PC-9 (cell line): ENCODE measurements at regions not wholly inside any gene's neighbourhood (a gene's known extent, or its start where the extent isn't known, plus 50 kb on each side); places are given as distances from the start of the nearest gene placed in this dataset.

Source experiments
- BruUV-seq: library from RNA; stranded (reverse); fragments of 400-500 nt; replicated peaks from 2 replicates; lab custom pipeline; 2021; lab: Mats Ljungman, UMichigan
- CTCF ChIA-PET: fragments of 300-600 bp; sonication (Branson Sonifier 250); formaldehyde crosslinking; loops from one replicate; lab custom pipeline; 2022; ENCODE audit warnings: antibody characterized with exemption; lab: Charles Lee
- POLR2A ChIA-PET: fragments of 300-600 bp; sonication (Branson Sonifier 250); formaldehyde crosslinking; loops from one replicate; lab custom pipeline; 2022; ENCODE audit warnings: antibody characterized with exemption; ENCODE audit not compliant: unreplicated experiment; lab: Charles Lee
- DNase-seq, 2 experiments: peaks; one replicate each; pipeline versions ENCODE4 v3.0.0 to v3.0.0-alpha.2; 2015 to 2022; ENCODE audit warnings: mixed read lengths in 1 of 2
- H2AFZ ChIP-seq: fragments of 200-600 bp; sonication (generic); 2 replicates; pipeline ENCODE4 v1.8.1; 2017; ENCODE audit warnings: antibody characterized with exemption
- H3F3A ChIP-seq: fragments of 200-600 bp; sonication (generic); 2 replicates; pipeline ENCODE4 v1.8.1; 2017; ENCODE audit warnings: antibody characterized with exemption, mild to moderate bottlenecking, low read depth; ENCODE audit not compliant: insufficient read depth
- H3K27ac ChIP-seq: fragments of 200-600 bp; sonication (generic); 2 replicates; pipeline ENCODE4 v1.6.1; 2016; ENCODE audit warnings: mixed run types
- H3K27me3 ChIP-seq: fragments of 200-600 bp; sonication (generic); 2 replicates; pipeline ENCODE4 v1.6.1; 2016; ENCODE audit warnings: low read depth, mixed run types; ENCODE audit not compliant: insufficient read depth
- H3K36me3 ChIP-seq: fragments of 200-600 bp; sonication (generic); 2 replicates; pipeline ENCODE4 v1.6.1; 2016; ENCODE audit warnings: low read depth, mixed run types
- H3K4me1 ChIP-seq: fragments of 200-600 bp; sonication (generic); replicated peaks from 2 replicates; pipeline ENCODE4 v1.6.1; 2016; ENCODE audit warnings: mixed run types; ENCODE audit not compliant: insufficient read depth
- H3K4me2 ChIP-seq: fragments of 200-600 bp; sonication (generic); 2 replicates; pipeline ENCODE4 v1.6.1; 2017; ENCODE audit warnings: mixed run types
- H3K4me3 ChIP-seq: fragments of 200-600 bp; sonication (generic); 2 replicates; pipeline ENCODE4 v1.6.1; 2016; ENCODE audit warnings: mixed run types
- H3K79me2 ChIP-seq: fragments of 200-600 bp; sonication (generic); 2 replicates; pipeline ENCODE4 v1.6.1; 2017; ENCODE audit warnings: low read depth, mixed run types
- H3K9me2 ChIP-seq: fragments of 200-600 bp; sonication (generic); 2 replicates; pipeline ENCODE4 v1.8.1; 2017; ENCODE audit warnings: mild to moderate bottlenecking; ENCODE audit not compliant: insufficient read depth
- H3K9me3 ChIP-seq: fragments of 200-600 bp; sonication (generic); 2 replicates; pipeline ENCODE4 v1.8.1; 2016; ENCODE audit warnings: low read depth; ENCODE audit not compliant: insufficient read depth
- H4K20me1 ChIP-seq: fragments of 200-600 bp; sonication (generic); 2 replicates; pipeline ENCODE4 v1.8.1; 2017; ENCODE audit not compliant: insufficient read depth
- CTCF ChIP-seq: fragments of 200-600 bp; sonication (generic); conservative IDR thresholded peaks from 2 replicates; pipeline ENCODE4 v1.6.1; 2017; ENCODE audit warnings: mixed run types, antibody characterized with exemption, mild to moderate bottlenecking, moderate library complexity
- EZH2 ChIP-seq: fragments of 200-600 bp; sonication (generic); IDR thresholded peaks from 2 replicates; pipeline ENCODE4 v1.8.0; 2017; ENCODE audit warnings: antibody characterized with exemption, low read depth
- intact Hi-C: fragments of 100-400 bp; cut with micrococcal nuclease; formaldehyde crosslinking; loops from one replicate; pipeline ENCODE4 v1.10.0; 2022; ENCODE audit not compliant: unreplicated experiment

- H3K4me1 ChIP-seq: no peaks in the 10 kb centered on the region
- no peaks in the 10 kb centered on the region for H3K36me3 ChIP-seq
- no peaks in the 10 kb centered on the region for H3K79me2 ChIP-seq
- no peak for TF ChIP-seq EZH2
- TF ChIP-seq CTCF: no peak
- intact Hi-C loops: no loop called here
- H3K4me2 ChIP-seq: no peak overlapping the region
- CTCF ChIA-PET: no interaction called here
- no peak overlapping the region for H3K27ac ChIP-seq
- no peaks in the 10 kb centered on the region for H3K27me3 ChIP-seq
- no peak overlapping the region for H3K4me3 ChIP-seq
- no peaks in the 10 kb centered on the region for H3K9me3 ChIP-seq
- no peak for DNase-seq
- no peaks in the 10 kb centered on the region for H3F3A ChIP-seq
- no peaks in the 10 kb centered on the region for H3K9me2 ChIP-seq
- no TSS peak for BruUV-seq
- POLR2A ChIA-PET: no interaction called here
- H2AFZ ChIP-seq: no peak overlapping the region
- H4K20me1 ChIP-seq: no peaks in the 10 kb centered on the region
These were observed 883.5 kb downstream of the SI start for GRCh38 chr3:164194842-164195241.

- H3K4me2 ChIP-seq: no peak overlapping the region
- H3K9me3 ChIP-seq: no peaks in the 10 kb centered on the region
- H3K27ac ChIP-seq: no peak overlapping the region
- H2AFZ ChIP-seq: no peak overlapping the region
- no peaks in the 10 kb centered on the region for H4K20me1 ChIP-seq
- TF ChIP-seq EZH2 (no peak), CTCF (no peak)
- H3F3A ChIP-seq: no peaks in the 10 kb centered on the region
- H3K36me3 ChIP-seq: no peaks in the 10 kb centered on the region
- ChIA-PET CTCF (no interaction called here), POLR2A (no interaction called here)
- H3K9me2 ChIP-seq: no peaks in the 10 kb centered on the region
- intact Hi-C loops: no loop called here
- no TSS peak for BruUV-seq
- H3K27me3 ChIP-seq: no peaks in the 10 kb centered on the region
- DNase-seq: no peak
- H3K79me2 ChIP-seq: no peaks in the 10 kb centered on the region
- H3K4me1 ChIP-seq: no peaks in the 10 kb centered on the region
- no peak overlapping the region for H3K4me3 ChIP-seq
These were observed 885.3 kb downstream of the SI start for GRCh38 chr3:164192974-164193373.

GRCh38 chr3:164190566-164190965 is 887.7 kb downstream of the SI start:
- no peak overlapping the region for H3K4me3 ChIP-seq
- H3K27me3 ChIP-seq: no peaks in the 10 kb centered on the region
- H3K4me2 ChIP-seq: no peak overlapping the region
- POLR2A ChIA-PET: no interaction called here
- H3K4me1 ChIP-seq: no peaks in the 10 kb centered on the region
- TF ChIP-seq CTCF (no peak), EZH2 (no peak)
- H4K20me1 ChIP-seq: no peaks in the 10 kb centered on the region
- BruUV-seq: no TSS peak
- intact Hi-C loops: no loop called here
- H2AFZ ChIP-seq: no peak overlapping the region
- no peak overlapping the region for H3K27ac ChIP-seq
- no peaks in the 10 kb centered on the region for H3K79me2 ChIP-seq
- H3K36me3 ChIP-seq: no peaks in the 10 kb centered on the region
- H3K9me2 ChIP-seq: no peaks in the 10 kb centered on the region
- CTCF ChIA-PET: no interaction called here
- no peaks in the 10 kb centered on the region for H3K9me3 ChIP-seq
- no peak for DNase-seq
- H3F3A ChIP-seq: no peaks in the 10 kb centered on the region
